ENCODE measurements at regions not wholly inside any gene's neighbourhood (a gene's known extent, or its start where the extent isn't known, plus 50 kb on each side); places are given as distances from the start of the nearest gene placed in this dataset.
"Not testable (repeated sequence)": the region's sequence is repeated elsewhere in the genome, so short reads cannot be mapped to it uniquely, and the experiment has no call there.

GRCh38 chr3:135636596-135636995, 328.9 kb upstream of the PPP2R3A start:
- no peak for DNase-seq (ENCODE audit: low spot score)

GRCh38 chr3:135637013-135637412, 328.5 kb upstream of the PPP2R3A start:
- DNase-seq (ENCODE audit: low spot score), result no peak

- DNase-seq (ENCODE audit: low spot score), result no peak
Observed at GRCh38 chr3:135641761-135642160, 323.8 kb upstream of the PPP2R3A start.

GRCh38 chr3:135645541-135645940, 320.0 kb upstream of the PPP2R3A start:
- no peak for DNase-seq (ENCODE audit: low spot score)

- no peak for DNase-seq (ENCODE audit: low spot score)
Observed at GRCh38 chr3:135646873-135647272, 318.7 kb upstream of the PPP2R3A start.

GRCh38 chr3:135649361-135649760, 316.2 kb upstream of the PPP2R3A start:
- no peak for DNase-seq (ENCODE audit: low spot score)

- DNase-seq (ENCODE audit: low spot score), result no peak
Observed at GRCh38 chr3:135650309-135650708, 315.2 kb upstream of the PPP2R3A start.

- no peak for DNase-seq (ENCODE audit: low spot score)
Observed at GRCh38 chr3:135652388-135652787, 313.1 kb upstream of the PPP2R3A start.

- DNase-seq (ENCODE audit: low spot score), result no peak
Observed at GRCh38 chr3:135655328-135655727, 310.2 kb upstream of the PPP2R3A start.

GRCh38 chr3:135658451-135658850, 307.1 kb upstream of the PPP2R3A start:
- not testable (repeated sequence) for DNase-seq (ENCODE audit: low spot score)

- no peak for DNase-seq (ENCODE audit: low spot score)
Observed at GRCh38 chr3:135667061-135667460, 298.5 kb upstream of the PPP2R3A start.

GRCh38 chr3:135674508-135674907, 291.0 kb upstream of the PPP2R3A start:
- DNase-seq (ENCODE audit: low spot score), result no peak

GRCh38 chr3:135678386-135678785, 287.1 kb upstream of the PPP2R3A start:
- no peak for DNase-seq (ENCODE audit: low spot score)

GRCh38 chr3:135688003-135688402, 277.5 kb upstream of the PPP2R3A start:
- no peak for DNase-seq (ENCODE audit: low spot score)

- no peak for DNase-seq (ENCODE audit: low spot score)
Observed at GRCh38 chr3:135690664-135691063, 274.9 kb upstream of the PPP2R3A start.

GRCh38 chr3:135691240-135691639, 274.3 kb upstream of the PPP2R3A start:
- no peak for DNase-seq (ENCODE audit: low spot score)

- no peak for DNase-seq (ENCODE audit: low spot score)
Observed at GRCh38 chr3:135694142-135694541, 271.4 kb upstream of the PPP2R3A start.

- DNase-seq (ENCODE audit: low spot score), result no peak
Observed at GRCh38 chr3:135699741-135700140, 265.8 kb upstream of the PPP2R3A start.

- no peak for DNase-seq (ENCODE audit: low spot score)
Observed at GRCh38 chr3:135706758-135707375, 258.7 kb upstream of the PPP2R3A start.

- DNase-seq (ENCODE audit: low spot score), result no peak
Observed at GRCh38 chr3:135719449-135719848, 246.1 kb upstream of the PPP2R3A start.

- DNase-seq (ENCODE audit: low spot score), result no peak
Observed at GRCh38 chr3:135728007-135728721, 237.4 kb upstream of the PPP2R3A start.

- no peak for DNase-seq (ENCODE audit: low spot score)
Observed at GRCh38 chr3:135731546-135731945, 234.0 kb upstream of the PPP2R3A start.

GRCh38 chr3:135736740-135737139, 228.8 kb upstream of the PPP2R3A start:
- DNase-seq (ENCODE audit: low spot score), result peak; percentile 43

- DNase-seq (ENCODE audit: low spot score), result no peak
Observed at GRCh38 chr3:135739779-135740178, 225.7 kb upstream of the PPP2R3A start.
